ENCODE measurements at regions not wholly inside any gene's neighbourhood (a gene's known extent, or its start where the extent isn't known, plus 50 kb on each side); places are given as distances from the start of the nearest gene placed in this dataset.

DNA sequence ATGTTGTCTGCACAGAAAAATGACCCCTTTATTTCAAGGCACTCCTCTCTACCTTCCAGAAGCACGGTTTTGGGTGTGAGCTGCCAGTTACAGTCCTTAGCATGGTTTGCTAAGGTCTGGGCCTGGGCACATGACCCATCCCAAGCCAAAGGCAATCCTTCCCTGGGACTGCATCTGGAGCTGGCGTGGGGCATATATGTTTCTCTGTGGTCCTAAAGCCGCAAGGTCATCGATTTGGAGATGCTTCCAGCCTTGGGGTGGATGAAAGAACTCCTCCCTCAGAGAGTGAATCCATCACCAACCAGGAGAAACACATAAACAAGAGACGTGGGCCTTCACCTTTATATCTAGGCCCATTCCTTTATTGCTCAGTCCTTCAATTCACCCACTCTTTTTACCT lies 50.1 kb upstream of the IGFBP3 start:
- H3K4me3 ChIP-seq, result no peak overlapping the region
- intact Hi-C loops (cut with DNase I), result loop anchor here (2.0 kb wide), 1 partner anchor 14 kb away; no protein-coding TSS in a partner anchor
- TF ChIP-seq, protein P1, sequence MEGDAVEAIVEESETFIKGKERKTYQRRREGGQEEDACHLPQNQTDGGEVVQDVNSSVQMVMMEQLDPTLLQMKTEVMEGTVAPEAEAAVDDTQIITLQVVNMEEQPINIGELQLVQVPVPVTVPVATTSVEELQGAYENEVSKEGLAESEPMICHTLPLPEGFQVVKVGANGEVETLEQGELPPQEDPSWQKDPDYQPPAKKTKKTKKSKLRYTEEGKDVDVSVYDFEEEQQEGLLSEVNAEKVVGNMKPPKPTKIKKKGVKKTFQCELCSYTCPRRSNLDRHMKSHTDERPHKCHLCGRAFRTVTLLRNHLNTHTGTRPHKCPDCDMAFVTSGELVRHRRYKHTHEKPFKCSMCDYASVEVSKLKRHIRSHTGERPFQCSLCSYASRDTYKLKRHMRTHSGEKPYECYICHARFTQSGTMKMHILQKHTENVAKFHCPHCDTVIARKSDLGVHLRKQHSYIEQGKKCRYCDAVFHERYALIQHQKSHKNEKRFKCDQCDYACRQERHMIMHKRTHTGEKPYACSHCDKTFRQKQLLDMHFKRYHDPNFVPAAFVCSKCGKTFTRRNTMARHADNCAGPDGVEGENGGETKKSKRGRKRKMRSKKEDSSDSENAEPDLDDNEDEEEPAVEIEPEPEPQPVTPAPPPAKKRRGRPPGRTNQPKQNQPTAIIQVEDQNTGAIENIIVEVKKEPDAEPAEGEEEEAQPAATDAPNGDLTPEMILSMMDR (IDR thresholded peaks at IDR 0.05), result no peak
- H3K27ac ChIP-seq, result peak overlapping the region; percentile 61 to 79
- no peaks in the 10 kb centered on the region for H3K36me3 ChIP-seq
- H3K9me3 ChIP-seq, result no peaks in the 10 kb centered on the region
- DNase-seq (ENCODE audit: low spot score in 2 of 2), result no peak
- H3K27me3 ChIP-seq, result no peaks in the 10 kb centered on the region
- peaks cover 0 to 13% of the 10 kb centered on the region in 2 donors for H3K4me1 ChIP-seq

All from ascending aorta (tissue), 2 donors.